PC-3 (cell line): ENCODE measurements at regions not wholly inside any gene's neighbourhood (a gene's known extent, or its start where the extent isn't known, plus 50 kb on each side); places are given as distances from the start of the nearest gene placed in this dataset.

Experiments used
- ATAC-seq: fragments of 200-7000 bp; cut with Tn5 transposase; 2 replicates; pipeline ENCODE4 v1.9.1; 2020; ENCODE audit warnings: mild to moderate bottlenecking, moderate library complexity
- BruUV-seq: library from RNA; stranded (reverse); fragments of 400-500 nt; replicated peaks from 2 replicates; lab custom pipeline; 2021; lab: Mats Ljungman, UMichigan
- CTCF ChIA-PET: fragments of 300-600 bp; sonication (Branson Sonifier 250); formaldehyde crosslinking; loops from one replicate; lab custom pipeline; 2022; ENCODE audit warnings: antibody characterized with exemption; lab: Charles Lee
- POLR2A ChIA-PET: fragments of 300-600 bp; sonication (Branson Sonifier 250); formaldehyde crosslinking; loops from one replicate; lab custom pipeline; 2022; ENCODE audit warnings: antibody characterized with exemption; ENCODE audit not compliant: unreplicated experiment; lab: Charles Lee
- DNase-seq: peaks from one replicate; pipeline ENCODE4 v3.0.0-alpha.2; 2015
- H2AFZ ChIP-seq: fragments of 300-600 bp; sonication (generic); 2 replicates; pipeline ENCODE4 v1.6.0; 2016; ENCODE audit warnings: antibody characterized with exemption, low read length
- H3F3A ChIP-seq: fragments of 300-600 bp; sonication (generic); one replicate; pipeline ENCODE4 v1.6.0; 2017; ENCODE audit warnings: antibody characterized with exemption, low read length, control low read depth, mild to moderate bottlenecking; ENCODE audit not compliant: unreplicated experiment
- H3K27ac ChIP-seq: fragments of 300-600 bp; sonication (generic); 2 replicates; pipeline ENCODE4 v1.5.1; 2016; ENCODE audit warnings: mild to moderate bottlenecking, low read length
- H3K27me3 ChIP-seq: fragments of 300-600 bp; sonication (generic); 2 replicates; pipeline ENCODE4 v1.6.1; 2016; ENCODE audit warnings: low read length, mixed read lengths
- H3K36me3 ChIP-seq: fragments of 300-600 bp; sonication (generic); 2 replicates; pipeline ENCODE4 v1.6.1; 2016; ENCODE audit warnings: low read depth, mixed run types, low read length, mixed read lengths
- H3K4me1 ChIP-seq: fragments of 300-600 bp; sonication (generic); 2 replicates; pipeline ENCODE4 v1.5.1; 2016; ENCODE audit warnings: low read length; ENCODE audit not compliant: insufficient read depth
- H3K4me2 ChIP-seq: fragments of 300-600 bp; sonication (generic); 2 replicates; pipeline ENCODE4 v1.6.0; 2016; ENCODE audit warnings: low read length
- H3K4me3 ChIP-seq: fragments of 300-600 bp; sonication (generic); 2 replicates; pipeline ENCODE4 v1.5.1; 2016; ENCODE audit warnings: mild to moderate bottlenecking, low read length, mixed read lengths
- H3K79me2 ChIP-seq: fragments of 300-600 bp; sonication (generic); 2 replicates; pipeline ENCODE4 v1.6.1; 2017; ENCODE audit warnings: low read length, mixed read lengths
- H3K9ac ChIP-seq: fragments of 300-600 bp; sonication (generic); 2 replicates; pipeline ENCODE4 v1.6.0; 2016; ENCODE audit warnings: mild to moderate bottlenecking, low read length
- H3K9me2 ChIP-seq: fragments of 300-600 bp; sonication (generic); replicated peaks from 2 replicates; pipeline ENCODE4 v1.6.1; 2016; ENCODE audit warnings: mixed run types, low read length, mixed read lengths
- H3K9me3 ChIP-seq: fragments of 300-600 bp; sonication (generic); 2 replicates; pipeline ENCODE4 v1.6.1; 2016; ENCODE audit warnings: low read length, mixed read lengths
- H4K20me1 ChIP-seq: fragments of 300-600 bp; sonication (generic); 2 replicates; pipeline ENCODE4 v1.6.1; 2016; ENCODE audit warnings: low read length, mixed read lengths
- EZH2 ChIP-seq: fragments of 300-600 bp; sonication (generic); IDR thresholded peaks from one replicate; pipeline ENCODE4 v1.6.1; 2017; ENCODE audit warnings: antibody characterized with exemption, mild to moderate bottlenecking, low read length; ENCODE audit not compliant: unreplicated experiment
- EZH2phosphoT487 ChIP-seq: fragments of 300-600 bp; sonication (generic); IDR thresholded peaks from 2 replicates; pipeline ENCODE4 v1.6.1; 2018; ENCODE audit warnings: mild to moderate bottlenecking, antibody characterized with exemption, low read length, borderline replicate concordance
- intact Hi-C: fragments of 100-400 bp; cut with micrococcal nuclease; formaldehyde crosslinking; loops from 2 replicates; pipeline ENCODE4 v1.9.0; 2023
- TF ChIP-seq, protein P1 (sequence below): fragments of 300-600 bp; sonication (generic); conservative IDR thresholded peaks from 2 replicates; pipeline ENCODE4 v1.5.1; 2017; ENCODE audit warnings: antibody characterized with exemption, low read depth, mild to moderate bottlenecking, low read length

DNA sequence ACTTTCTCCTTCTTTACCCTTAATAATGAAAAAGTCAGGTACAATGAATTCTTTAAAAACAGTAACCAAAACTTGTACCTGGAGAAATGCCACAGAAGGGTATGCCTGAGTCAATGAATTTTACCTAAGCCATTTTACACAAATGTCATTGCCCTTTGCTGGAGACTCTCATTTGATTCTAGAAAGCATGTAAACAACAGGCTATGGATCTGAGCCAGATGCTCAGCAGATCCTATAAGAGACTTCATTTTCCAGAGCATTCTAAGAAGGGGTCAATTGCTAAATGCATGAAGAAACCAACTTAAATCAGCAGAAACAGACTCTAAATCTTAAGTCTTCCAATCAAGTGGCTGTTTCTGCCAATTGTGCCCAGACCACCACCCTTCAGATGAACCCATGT is 83.8 kb upstream of the GALNT15 start:
- peaks cover 6% of the 10 kb centered on the region for H3F3A ChIP-seq
- peaks cover 24% of the 10 kb centered on the region for H3K4me1 ChIP-seq
- ATAC-seq (no peak), DNase-seq (no peak)
- H3K9ac ChIP-seq, result no peak overlapping the region
- H2AFZ ChIP-seq, result no peak overlapping the region
- intact Hi-C loops, result loop anchor here (1.0 kb wide), 4 partner anchors 11 to 50 kb away; no protein-coding TSS in a partner anchor
- no peak for TF ChIP-seq EZH2
- no peaks in the 10 kb centered on the region for H3K27me3 ChIP-seq
- H3K4me2 ChIP-seq, result peak overlapping the region; percentile 44
- H3K4me3 ChIP-seq, result no peak overlapping the region
- H3K79me2 ChIP-seq, result no peaks in the 10 kb centered on the region
- POLR2A ChIA-PET, result interaction anchor here (0.6 kb wide), 1 partner anchor 108 kb away, joined by 6 read pairs; no protein-coding TSS in a partner anchor
- no peaks in the 10 kb centered on the region for H3K9me2 ChIP-seq
- no peaks in the 10 kb centered on the region for H4K20me1 ChIP-seq
- CTCF ChIA-PET, result interaction anchor here (1.3 kb wide), 1 partner anchor 30 kb away, joined by 3 read pairs; no protein-coding TSS in a partner anchor
- H3K9me3 ChIP-seq, result no peaks in the 10 kb centered on the region
- BruUV-seq, result TSS peak; percentile 63
- no peaks in the 10 kb centered on the region for H3K36me3 ChIP-seq
- H3K27ac ChIP-seq, result peak overlapping the region; percentile 52

DNA sequence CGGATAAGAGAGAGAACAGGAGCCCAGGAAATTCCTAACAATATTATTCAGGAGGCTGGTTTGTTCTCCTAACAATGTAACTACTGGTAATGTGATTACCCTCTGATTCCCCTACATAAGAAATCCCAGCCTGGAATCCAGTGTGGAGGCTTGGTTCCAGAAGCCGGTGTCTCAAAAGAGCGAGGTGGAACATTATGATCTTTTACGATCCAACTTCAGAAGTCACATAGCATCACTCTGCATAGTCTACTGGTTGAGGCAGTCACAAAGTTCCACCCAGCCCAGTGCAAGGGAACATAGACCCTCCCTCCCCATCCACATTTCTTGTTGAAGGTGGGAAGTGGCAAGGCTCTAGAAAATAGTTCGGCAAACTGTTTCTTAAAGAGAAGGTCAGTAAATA is 81.6 kb upstream of the GALNT15 start:
- CTCF ChIA-PET, result no interaction called here
- no TSS peak for BruUV-seq
- intact Hi-C loops, result no loop called here

DNA sequence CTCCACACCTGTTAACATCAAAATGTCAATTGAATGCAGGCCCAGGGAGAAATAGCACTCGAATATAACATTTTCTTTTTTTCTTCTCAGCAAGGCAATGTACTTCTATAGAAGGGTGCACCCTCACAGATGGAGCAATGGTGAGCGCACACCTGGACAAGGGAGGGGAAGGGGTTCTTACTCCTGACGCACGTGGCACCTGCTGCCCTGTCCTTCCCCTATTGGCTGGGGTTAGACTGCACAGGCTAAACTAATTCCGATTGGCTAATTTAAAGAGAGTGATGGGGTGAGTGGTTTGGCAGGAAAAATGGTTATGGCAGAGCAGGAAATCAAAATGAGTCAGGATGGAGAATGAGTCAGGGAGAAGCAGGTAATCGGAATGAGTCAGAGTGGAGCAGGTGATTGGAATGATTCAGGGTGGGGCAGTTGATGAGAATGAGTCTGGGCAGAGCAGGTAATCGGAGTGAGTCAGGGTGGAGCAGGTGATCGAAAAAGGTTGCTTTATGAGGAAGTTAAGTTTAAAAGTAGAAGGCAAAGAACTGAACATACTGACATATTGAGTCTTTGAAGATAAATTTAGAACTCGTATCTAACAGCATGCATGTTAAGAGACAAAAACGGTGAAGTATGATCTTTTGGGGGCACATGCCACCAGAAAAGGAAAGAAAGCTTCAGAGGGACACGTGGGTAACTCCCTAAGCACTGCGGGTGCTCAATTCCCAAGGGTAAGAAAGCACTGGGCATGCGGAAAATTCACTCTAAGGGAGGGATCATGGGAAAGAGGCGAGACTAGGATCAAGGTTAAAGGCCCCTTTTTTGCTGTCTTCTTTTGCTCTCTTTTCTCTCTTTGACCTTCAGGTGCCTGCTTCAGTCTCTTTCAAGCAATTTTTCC is 72.9 kb upstream of the GALNT15 start:
- H3F3A ChIP-seq, result no peaks in the 10 kb centered on the region
- ChIA-PET POLR2A (no interaction called here), CTCF (no interaction called here)
- peaks cover 13% of the 10 kb centered on the region for H3K9me3 ChIP-seq
- no peaks in the 10 kb centered on the region for H3K79me2 ChIP-seq
- intact Hi-C loops, result loop anchor here (1.0 kb wide), 3 partner anchors 11 to 41 kb away; no protein-coding TSS in a partner anchor
- DNase-seq (peak; percentile 98), ATAC-seq (peak; percentile 91)
- H3K27me3 ChIP-seq, result no peaks in the 10 kb centered on the region
- H3K9ac ChIP-seq, result peak overlapping the region; percentile 69
- peak overlapping the region; percentile 97 for H3K27ac ChIP-seq
- no peaks in the 10 kb centered on the region for H3K9me2 ChIP-seq
- H2AFZ ChIP-seq, result peak overlapping the region; percentile 58
- H3K4me3 ChIP-seq, result peak overlapping the region; percentile 19; the same call in 1 of the 2 replicates
- peak overlapping the region; percentile 73 for H3K4me2 ChIP-seq
- BruUV-seq, result TSS peak; percentile 95
- TF ChIP-seq EZH2phosphoT487 (no peak), EZH2 (no peak)
- TF ChIP-seq, protein P1, sequence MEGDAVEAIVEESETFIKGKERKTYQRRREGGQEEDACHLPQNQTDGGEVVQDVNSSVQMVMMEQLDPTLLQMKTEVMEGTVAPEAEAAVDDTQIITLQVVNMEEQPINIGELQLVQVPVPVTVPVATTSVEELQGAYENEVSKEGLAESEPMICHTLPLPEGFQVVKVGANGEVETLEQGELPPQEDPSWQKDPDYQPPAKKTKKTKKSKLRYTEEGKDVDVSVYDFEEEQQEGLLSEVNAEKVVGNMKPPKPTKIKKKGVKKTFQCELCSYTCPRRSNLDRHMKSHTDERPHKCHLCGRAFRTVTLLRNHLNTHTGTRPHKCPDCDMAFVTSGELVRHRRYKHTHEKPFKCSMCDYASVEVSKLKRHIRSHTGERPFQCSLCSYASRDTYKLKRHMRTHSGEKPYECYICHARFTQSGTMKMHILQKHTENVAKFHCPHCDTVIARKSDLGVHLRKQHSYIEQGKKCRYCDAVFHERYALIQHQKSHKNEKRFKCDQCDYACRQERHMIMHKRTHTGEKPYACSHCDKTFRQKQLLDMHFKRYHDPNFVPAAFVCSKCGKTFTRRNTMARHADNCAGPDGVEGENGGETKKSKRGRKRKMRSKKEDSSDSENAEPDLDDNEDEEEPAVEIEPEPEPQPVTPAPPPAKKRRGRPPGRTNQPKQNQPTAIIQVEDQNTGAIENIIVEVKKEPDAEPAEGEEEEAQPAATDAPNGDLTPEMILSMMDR, result no peak
- no peaks in the 10 kb centered on the region for H4K20me1 ChIP-seq
- peaks cover 13% of the 10 kb centered on the region; the same call in 1 of the 2 replicates for H3K36me3 ChIP-seq
- peaks cover 22% of the 10 kb centered on the region for H3K4me1 ChIP-seq

More for the DNA sequence above, 81.6 kb upstream of the GALNT15 start:
- DNase-seq (no peak), ATAC-seq (no peak)
- POLR2A ChIA-PET, result no interaction called here
- Histone ChIP-seq H3K4me3 (no peak overlapping the region), H2AFZ (no peak overlapping the region), H3K79me2 (no peaks in the 10 kb centered on the region), H3K27me3 (no peaks in the 10 kb centered on the region), H3K36me3 (no peaks in the 10 kb centered on the region), H3K9ac (no peak overlapping the region), H3K4me1 (peaks cover 23% of the 10 kb centered on the region), H3K4me2 (no peak overlapping the region), H3K9me3 (no peaks in the 10 kb centered on the region), H4K20me1 (no peaks in the 10 kb centered on the region), H3F3A (peaks cover 6% of the 10 kb centered on the region), H3K27ac (no peak overlapping the region), H3K9me2 (no peaks in the 10 kb centered on the region)
- TF ChIP-seq, protein P1, result no peak
- TF ChIP-seq EZH2 (no peak), EZH2phosphoT487 (no peak)
